ENCODE measurements at regions not wholly inside any gene's neighbourhood (a gene's known extent, or its start where the extent isn't known, plus 50 kb on each side); places are given as distances from the start of the nearest gene placed in this dataset.

DNA sequence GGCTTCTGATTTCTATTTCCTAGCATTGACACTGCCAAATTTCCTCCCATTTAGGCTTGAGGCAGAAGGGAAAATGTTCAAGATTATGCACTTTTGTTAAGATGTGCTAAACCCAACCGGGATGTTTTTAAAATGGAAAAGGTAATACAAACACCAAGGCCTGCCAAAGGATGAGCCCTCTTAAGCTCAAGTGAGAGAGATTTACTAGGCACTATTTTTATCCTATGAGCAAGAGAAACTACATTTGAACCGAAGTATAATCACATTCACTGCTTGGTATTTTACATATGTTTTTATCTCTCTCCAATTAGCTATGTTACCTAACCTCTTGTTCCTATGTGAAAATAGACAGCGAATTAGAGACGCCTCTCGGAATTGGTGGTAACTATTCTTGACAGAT is 295.8 kb downstream of the GABRB3 start:
- DNase-seq = no peak
- TF ChIP-seq, protein P1, sequence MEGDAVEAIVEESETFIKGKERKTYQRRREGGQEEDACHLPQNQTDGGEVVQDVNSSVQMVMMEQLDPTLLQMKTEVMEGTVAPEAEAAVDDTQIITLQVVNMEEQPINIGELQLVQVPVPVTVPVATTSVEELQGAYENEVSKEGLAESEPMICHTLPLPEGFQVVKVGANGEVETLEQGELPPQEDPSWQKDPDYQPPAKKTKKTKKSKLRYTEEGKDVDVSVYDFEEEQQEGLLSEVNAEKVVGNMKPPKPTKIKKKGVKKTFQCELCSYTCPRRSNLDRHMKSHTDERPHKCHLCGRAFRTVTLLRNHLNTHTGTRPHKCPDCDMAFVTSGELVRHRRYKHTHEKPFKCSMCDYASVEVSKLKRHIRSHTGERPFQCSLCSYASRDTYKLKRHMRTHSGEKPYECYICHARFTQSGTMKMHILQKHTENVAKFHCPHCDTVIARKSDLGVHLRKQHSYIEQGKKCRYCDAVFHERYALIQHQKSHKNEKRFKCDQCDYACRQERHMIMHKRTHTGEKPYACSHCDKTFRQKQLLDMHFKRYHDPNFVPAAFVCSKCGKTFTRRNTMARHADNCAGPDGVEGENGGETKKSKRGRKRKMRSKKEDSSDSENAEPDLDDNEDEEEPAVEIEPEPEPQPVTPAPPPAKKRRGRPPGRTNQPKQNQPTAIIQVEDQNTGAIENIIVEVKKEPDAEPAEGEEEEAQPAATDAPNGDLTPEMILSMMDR (IDR thresholded peaks at IDR 0.05) = no peak
- H3K27ac ChIP-seq = no peak overlapping the region
- H3K4me1 ChIP-seq = no peaks in the 10 kb centered on the region
- intact Hi-C loops (cut with DNase I) = no loop called here
- H3K36me3 ChIP-seq = no peaks in the 10 kb centered on the region
- H3K27me3 ChIP-seq = no peaks in the 10 kb centered on the region
- no peaks in the 10 kb centered on the region for H3K9me3 ChIP-seq
- H3K4me3 ChIP-seq = no peak overlapping the region
- H3K9ac ChIP-seq (ENCODE audit: low read depth in 2 of 2, low read length in 2 of 2) = no peak overlapping the region

GRCh38 chr15:26475554-26475953 is 297.3 kb downstream of the GABRB3 start:
- Histone ChIP-seq H3K27me3 (no peaks in the 10 kb centered on the region), H3K4me3 (no peak overlapping the region), H3K4me1 (no peaks in the 10 kb centered on the region), H3K9ac (ENCODE audit: low read depth in 2 of 2, low read length in 2 of 2) (no peak overlapping the region), H3K9me3 (no peaks in the 10 kb centered on the region), H3K36me3 (no peaks in the 10 kb centered on the region), H3K27ac (no peak overlapping the region)
- no peak for DNase-seq
- TF ChIP-seq, protein P1 (IDR thresholded peaks at IDR 0.05) = no peak
- intact Hi-C loops (cut with DNase I) = no loop called here

DNA sequence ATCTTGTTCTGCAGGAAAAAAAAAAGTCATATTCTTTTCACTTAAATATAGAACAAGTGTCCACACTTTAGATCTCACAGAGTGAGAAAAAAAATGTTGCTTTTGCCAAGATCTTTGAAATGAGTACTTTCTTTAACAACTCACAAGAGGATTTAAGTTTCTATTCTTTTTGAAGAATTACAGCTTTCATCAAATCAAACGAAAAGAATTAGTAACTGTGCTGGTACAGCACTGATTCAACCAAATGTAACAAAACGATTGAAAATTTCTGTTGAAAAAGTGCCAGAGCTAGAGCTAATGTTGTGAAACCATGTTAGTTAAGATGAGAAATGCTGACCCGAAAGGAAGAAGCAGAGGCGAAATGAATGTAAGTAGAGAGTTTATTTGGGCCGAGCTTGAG is 300.2 kb downstream of the GABRB3 start:
- Histone ChIP-seq H3K9me3 (no peaks in the 10 kb centered on the region), H3K4me1 (no peaks in the 10 kb centered on the region), H3K27me3 (no peaks in the 10 kb centered on the region), H3K36me3 (no peaks in the 10 kb centered on the region), H3K4me3 (no peak overlapping the region), H3K9ac (ENCODE audit: low read depth in 2 of 2, low read length in 2 of 2) (no peak overlapping the region), H3K27ac (no peak overlapping the region)
- TF ChIP-seq, protein P1 (IDR thresholded peaks at IDR 0.05) = no peak
- intact Hi-C loops (cut with DNase I) = no loop called here
- DNase-seq = no peak

- TF ChIP-seq, protein P1 (IDR thresholded peaks at IDR 0.05) = no peak
- no peak overlapping the region for H3K4me3 ChIP-seq
- no peak for DNase-seq
- no peaks in the 10 kb centered on the region for H3K9me3 ChIP-seq
- H3K27ac ChIP-seq = no peak overlapping the region
- H3K36me3 ChIP-seq = no peaks in the 10 kb centered on the region
- no peak overlapping the region for H3K9ac ChIP-seq (ENCODE audit: low read depth in 2 of 2, low read length in 2 of 2)
- H3K4me1 ChIP-seq = no peaks in the 10 kb centered on the region
- intact Hi-C loops (cut with DNase I) = no loop called here
- no peaks in the 10 kb centered on the region for H3K27me3 ChIP-seq
Observed at GRCh38 chr15:26461847-26462608, 310.8 kb downstream of the GABRB3 start.

GRCh38 chr15:26460165-26460564 is 312.7 kb downstream of the GABRB3 start:
- H3K36me3 ChIP-seq = no peaks in the 10 kb centered on the region
- H3K27ac ChIP-seq = no peak overlapping the region
- no peaks in the 10 kb centered on the region for H3K4me1 ChIP-seq
- TF ChIP-seq, protein P1 (IDR thresholded peaks at IDR 0.05) = no peak
- no peak overlapping the region for H3K4me3 ChIP-seq
- no peak overlapping the region for H3K9ac ChIP-seq (ENCODE audit: low read depth in 2 of 2, low read length in 2 of 2)
- intact Hi-C loops (cut with DNase I) = no loop called here
- DNase-seq = no peak
- H3K27me3 ChIP-seq = no peaks in the 10 kb centered on the region
- peaks cover 5% of the 10 kb centered on the region for H3K9me3 ChIP-seq

Measured in colonic mucosa (tissue), 4 donors.